Cardiac septum (tissue), 1 donor: ENCODE measurements at regions not wholly inside any gene's neighbourhood (a gene's known extent, or its start where the extent isn't known, plus 50 kb on each side); places are given as distances from the start of the nearest gene placed in this dataset.
"Not testable (repeated sequence)": the region's sequence is repeated elsewhere in the genome, so short reads cannot be mapped to it uniquely, and the experiment has no call there.

Experiments
- DNase-seq: peaks from one replicate; pipeline ENCODE4 v3.0.0-alpha.2; 2020; ENCODE audit warnings: low spot score
- intact Hi-C: fragments of 100-400 bp; cut with DNase I; formaldehyde crosslinking; loops from one replicate; pipeline ENCODE4 v1.14.0; 2022
- donor health status: DM: no; HTN: no; CAD: no.

DNA sequence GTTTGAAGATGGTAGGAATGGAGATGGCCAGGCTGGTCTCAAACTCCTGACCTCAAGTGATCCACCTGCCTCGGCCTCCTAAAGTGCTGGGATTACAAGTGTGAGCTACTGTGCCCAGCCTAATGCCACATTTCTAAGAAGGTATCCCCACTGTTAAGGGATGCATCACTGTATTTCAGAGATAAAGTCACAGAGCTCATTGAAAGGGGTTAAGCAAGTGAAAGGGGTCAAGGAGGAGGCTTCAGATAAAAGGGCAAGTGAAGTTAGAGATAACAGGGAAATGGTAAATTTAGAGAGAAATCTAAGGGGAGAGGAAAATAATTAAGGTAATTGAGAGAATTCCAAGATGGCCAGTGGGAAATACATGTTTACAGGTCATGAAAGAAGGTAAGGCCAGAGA lies 93.0 kb upstream of the SP4 start:
- intact Hi-C loops, result no loop called here
- DNase-seq, result no peak

DNA sequence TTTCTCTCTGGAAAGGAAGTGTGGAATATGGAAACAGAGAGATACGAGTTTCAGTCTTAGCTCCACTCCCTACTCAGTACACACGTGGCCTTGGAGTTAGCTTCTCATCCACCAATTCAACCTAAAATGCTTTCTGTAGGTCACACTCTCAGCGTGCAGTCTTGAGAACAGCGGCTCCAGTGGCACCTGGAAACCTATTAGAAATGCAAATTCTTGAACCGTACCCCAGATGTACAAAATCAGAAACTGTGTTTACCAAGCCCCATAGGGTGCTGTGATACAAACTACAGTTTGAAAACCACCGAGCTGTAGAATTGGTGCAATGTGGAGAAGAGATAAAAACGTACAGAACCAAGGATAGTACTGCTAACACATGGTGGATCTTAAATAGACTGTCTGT lies 91.1 kb upstream of the SP4 start:
- intact Hi-C loops, result no loop called here

GRCh38 chr7:21338728-21339164 lies 89.1 kb upstream of the SP4 start:
- intact Hi-C loops, result no loop called here
- no peak for DNase-seq

More for the DNA sequence above, 91.1 kb upstream of the SP4 start:
- DNase-seq, result no peak

DNA sequence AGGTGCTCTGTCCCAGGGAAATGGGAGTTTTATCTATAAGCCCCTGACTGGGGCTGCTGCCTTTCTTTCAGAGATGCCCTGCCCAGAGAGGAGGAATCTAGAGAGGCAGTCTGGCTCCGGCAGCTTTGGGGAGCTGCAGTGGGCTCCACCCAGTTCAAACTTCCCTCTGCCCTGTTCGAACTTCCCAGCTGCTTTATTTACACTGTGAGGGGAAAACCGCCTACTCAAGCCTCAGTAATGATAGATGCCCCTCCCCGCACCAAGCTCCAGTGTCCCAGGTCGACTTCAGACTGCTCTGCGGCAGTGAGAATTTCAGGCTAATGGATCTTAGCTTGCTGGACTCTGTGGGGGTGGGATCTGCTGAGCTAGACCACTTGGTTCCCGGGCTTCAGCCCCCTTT lies 83.0 kb upstream of the SP4 start:
- intact Hi-C loops, DNase-seq: not testable (repeated sequence)

DNA sequence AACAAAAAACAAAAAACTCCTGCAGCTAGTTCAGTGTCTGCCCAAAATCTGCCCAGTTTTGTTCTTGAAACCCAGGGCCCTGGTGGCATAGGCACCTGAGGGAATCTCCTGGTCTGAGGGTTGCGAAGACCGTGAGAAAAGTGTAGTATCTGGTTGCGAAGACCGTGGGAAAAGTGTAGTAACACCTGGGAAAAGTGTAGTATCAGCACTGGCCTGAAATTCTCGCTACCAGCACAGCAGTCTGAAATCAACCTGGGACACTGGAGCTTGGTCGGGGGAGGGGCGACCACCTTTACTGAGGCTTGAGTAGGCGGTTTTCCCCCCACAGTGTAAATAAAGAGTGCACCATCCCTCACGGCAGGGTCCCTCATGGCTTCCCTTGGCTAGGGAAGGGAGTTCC lies 82.5 kb upstream of the SP4 start:
- intact Hi-C loops, result no loop called here

DNA sequence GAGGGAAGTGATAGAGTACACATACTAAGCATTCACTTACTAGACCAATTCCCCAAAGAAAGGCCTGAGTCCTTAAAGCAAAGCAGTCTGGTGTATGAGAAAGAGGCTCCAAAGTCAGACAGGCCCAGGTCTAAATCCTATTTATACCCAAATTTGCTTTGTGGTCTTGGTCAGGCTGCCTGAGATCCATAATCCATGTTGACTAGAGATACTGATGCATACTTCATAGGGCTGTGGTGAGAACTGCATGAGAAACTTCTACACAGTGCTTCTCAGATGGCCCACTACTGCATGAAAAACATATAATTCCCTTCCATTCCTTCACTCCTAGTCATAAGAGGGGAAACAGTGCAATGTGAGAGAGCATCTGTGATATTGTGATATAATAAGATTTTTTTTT lies 81.6 kb upstream of the SP4 start:
- intact Hi-C loops, result no loop called here
- no peak for DNase-seq

More for the DNA sequence above, 82.5 kb upstream of the SP4 start:
- no peak for DNase-seq

- intact Hi-C loops, result no loop called here
Measured at GRCh38 chr7:21352540-21353387, 75.1 kb upstream of the SP4 start.

GRCh38 chr7:21353388-21353780 lies 74.5 kb upstream of the SP4 start:
- intact Hi-C loops, result no loop called here
- DNase-seq, result no peak

More at GRCh38 chr7:21352540-21353387, 75.1 kb upstream of the SP4 start:
- no peak for DNase-seq

- no peak for DNase-seq
- intact Hi-C loops, result no loop called here
Measured at GRCh38 chr7:21354284-21354683, 73.6 kb upstream of the SP4 start.

DNA sequence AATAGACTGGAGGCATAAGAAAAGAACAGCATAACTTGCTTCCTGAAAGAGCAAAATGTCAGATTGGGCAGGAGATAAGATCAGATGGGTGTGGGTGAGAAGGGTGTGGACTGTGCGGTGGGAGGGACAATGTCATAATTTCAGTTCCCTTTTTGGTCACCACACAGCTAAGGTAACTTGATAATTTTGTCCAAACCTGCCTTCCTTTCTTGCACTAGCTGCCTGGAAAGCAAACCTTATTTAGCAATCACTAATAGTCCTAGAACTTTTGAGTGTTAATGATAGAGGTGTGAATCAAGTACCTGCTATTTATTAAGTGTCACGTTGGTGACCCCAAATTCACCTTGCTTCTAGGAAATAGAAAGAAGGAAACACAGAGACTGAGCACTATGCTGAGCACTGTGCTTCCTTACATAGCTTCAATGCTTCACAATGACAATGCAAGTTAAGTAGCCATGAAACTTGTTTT lies 72.4 kb upstream of the SP4 start:
- intact Hi-C loops, result no loop called here
- no peak for DNase-seq

DNA sequence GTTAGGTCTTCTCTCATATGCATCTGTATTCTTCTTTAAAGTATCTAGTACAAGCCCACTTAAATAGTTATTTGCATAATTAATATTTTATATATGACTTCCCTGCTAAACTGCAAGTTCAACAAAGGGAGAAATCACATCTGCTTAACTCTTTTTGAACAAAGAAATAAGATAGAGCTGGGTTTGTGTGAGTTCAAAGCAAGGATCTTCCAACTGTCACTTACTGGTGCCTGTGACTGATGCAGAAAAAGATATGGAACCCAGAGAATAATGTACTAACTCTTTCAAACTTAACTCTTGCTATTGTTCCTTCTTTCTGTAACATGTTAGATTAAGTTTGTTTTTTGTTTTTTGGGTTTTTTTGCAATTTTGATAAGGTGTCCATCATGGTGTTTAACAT lies 71.3 kb upstream of the SP4 start:
- DNase-seq, result no peak
- intact Hi-C loops, result no loop called here

DNA sequence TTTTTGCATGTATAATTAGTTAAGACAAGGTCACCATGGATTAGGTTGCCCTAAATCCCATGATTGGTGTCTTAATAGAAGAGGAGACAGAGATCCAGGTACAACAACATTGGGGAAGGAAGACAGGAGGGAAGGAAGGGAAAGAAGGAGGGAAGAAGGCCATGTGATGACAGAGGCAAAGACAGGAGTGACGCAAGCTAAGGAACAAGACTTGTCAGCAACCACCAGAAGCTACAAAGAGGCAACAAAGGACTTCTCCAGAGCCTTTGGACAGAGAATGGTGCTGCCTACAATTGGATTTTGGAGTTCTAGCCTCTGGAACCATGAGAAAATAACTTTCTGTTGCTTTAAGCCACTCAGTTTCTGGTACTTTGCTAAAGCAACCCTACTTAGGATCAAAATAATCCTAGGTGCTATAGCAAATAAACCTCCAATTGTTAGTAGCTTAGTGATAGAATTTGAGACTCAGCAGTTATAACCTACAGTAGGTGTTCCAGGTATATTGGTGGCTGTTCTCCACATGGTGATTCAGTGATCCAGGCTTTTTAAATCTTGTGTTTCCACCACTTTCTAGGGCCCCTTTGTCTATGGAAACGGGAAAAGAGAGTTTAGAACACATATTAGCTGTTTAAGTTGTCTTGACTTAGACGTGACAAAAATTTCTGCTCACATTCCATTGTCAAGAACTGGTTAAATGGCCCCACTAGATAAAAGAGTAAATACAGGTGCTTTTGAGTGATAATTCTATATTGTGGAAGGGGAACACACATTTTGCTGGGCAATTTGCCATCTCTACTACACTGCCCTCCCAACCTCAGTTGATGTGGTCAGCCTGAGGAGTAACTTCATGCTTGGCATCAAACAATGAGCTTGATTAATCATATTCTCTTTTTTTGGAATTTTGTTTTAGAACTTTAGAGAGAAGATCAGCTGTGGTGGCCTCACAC lies 70.5 kb upstream of the SP4 start:
- intact Hi-C loops, result no loop called here
- no peak for DNase-seq

GRCh38 chr7:21358648-21359047 lies 69.2 kb upstream of the SP4 start:
- DNase-seq, result no peak
- intact Hi-C loops, result no loop called here

DNA sequence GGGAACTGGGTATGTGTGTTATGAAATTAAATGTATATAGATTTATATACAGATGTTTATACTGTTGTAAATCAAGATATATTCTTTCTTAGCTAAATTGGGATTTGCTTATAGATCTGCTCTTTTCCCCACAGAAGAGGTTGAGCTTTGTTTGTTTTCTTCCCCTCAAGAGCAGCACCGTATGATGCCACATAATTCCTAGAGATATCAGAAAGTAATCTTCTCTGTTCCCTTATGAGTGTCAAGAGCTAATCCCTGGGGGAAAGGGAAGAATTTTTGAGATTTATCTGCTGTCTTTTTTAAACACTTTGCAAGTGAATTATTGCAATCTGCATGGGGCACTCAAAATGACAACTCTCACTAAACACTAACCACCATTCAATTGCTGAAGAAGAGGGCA lies 68.7 kb upstream of the SP4 start:
- intact Hi-C loops, result no loop called here
- no peak for DNase-seq

GRCh38 chr7:21361413-21362125 lies 66.3 kb upstream of the SP4 start:
- intact Hi-C loops, result no loop called here
- no peak for DNase-seq

DNA sequence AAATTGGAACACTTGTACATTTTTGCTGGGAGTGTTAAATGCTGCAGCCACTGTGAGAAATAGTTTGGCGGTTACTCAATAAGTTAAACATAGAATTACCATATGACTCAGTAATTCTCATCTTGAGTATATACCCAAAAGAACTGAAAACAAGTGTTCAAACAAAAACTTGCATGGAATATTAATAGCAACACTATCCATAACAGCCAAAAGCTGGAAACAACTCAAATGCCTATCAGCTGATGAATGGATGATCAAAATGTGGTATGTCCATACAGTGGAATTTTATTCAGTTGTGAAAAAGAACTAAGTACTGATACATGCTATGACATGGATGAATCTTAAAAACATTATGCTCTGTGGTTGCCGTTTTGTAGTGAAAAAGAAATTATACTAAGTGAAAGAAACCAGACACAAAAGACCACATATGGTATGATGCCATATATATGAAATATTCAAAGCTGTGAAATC lies 63.0 kb upstream of the SP4 start:
- DNase-seq, result no peak
- intact Hi-C loops, result no loop called here

GRCh38 chr7:21365866-21366624 lies 61.8 kb upstream of the SP4 start:
- intact Hi-C loops, result no loop called here
- no peak for DNase-seq

GRCh38 chr7:21367081-21367480 lies 60.8 kb upstream of the SP4 start:
- intact Hi-C loops, result no loop called here
- no peak for DNase-seq

DNA sequence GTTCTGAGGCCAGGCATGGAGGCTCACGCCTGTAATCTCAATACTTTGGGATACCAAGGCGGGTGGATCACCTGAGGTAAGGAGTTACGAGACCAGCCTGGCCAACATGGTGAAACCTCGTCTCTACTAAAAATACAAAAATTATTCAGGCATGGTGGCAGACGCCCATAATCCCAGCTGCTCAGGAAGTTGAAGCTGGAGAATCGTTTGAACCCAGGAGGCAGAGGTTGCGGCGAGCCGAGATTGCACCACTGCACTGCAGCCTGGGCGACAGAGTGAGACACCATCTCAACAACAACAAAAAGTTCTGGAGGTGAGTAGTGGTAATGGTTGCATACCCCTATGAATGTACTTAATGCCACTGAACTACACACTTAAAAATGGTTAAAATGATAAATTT lies 60.3 kb upstream of the SP4 start:
- intact Hi-C loops, result no loop called here

More for the DNA sequence above, 60.3 kb upstream of the SP4 start:
- no peak for DNase-seq
